ENCODE measurements at regions not wholly inside any gene's neighbourhood (a gene's known extent, or its start where the extent isn't known, plus 50 kb on each side); places are given as distances from the start of the nearest gene placed in this dataset.
"Not testable (repeated sequence)": the region's sequence is repeated elsewhere in the genome, so short reads cannot be mapped to it uniquely, and the experiment has no call there.

DNA sequence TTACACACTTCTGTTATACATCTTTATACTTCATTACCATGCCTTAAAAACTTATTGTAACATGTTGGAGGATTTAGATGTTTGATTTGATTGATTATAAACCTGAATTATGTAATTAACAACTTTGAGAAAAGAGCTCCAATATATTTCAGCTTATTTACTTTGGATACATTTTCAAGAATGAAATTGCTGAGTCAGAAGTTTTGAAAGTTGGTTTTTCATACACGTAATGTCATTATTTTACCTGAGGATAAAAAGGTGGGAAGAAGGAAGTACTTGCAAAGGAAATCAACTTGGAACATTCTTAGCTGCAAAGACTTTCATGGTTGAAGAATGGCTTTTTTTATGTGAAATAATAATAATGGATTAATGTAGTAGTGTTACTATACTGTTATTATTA, 677.2 kb downstream of the FAM181B start:
- DNase-seq (ENCODE audit: low read depth): no peak

DNA sequence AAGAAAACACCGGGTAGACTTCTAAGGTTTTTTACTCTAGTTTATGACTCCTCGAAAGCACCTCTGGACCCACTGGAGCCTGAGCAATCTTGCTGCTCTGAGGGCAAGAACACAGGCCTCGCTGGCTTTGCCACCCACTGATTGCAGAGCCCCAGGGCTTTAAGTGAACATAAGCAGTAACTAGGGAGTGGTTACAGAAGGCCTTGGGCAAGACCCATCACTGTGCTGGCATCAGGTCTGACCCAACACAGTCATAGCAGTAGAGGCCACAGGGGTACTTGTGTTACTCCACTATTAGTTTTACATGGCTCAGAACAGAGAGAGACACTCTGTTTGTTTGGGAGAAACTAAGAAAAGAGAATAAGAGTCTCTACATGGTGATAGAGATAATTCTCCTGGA, 684.5 kb downstream of the FAM181B start:
- DNase-seq (ENCODE audit: low read depth): no peak

DNA sequence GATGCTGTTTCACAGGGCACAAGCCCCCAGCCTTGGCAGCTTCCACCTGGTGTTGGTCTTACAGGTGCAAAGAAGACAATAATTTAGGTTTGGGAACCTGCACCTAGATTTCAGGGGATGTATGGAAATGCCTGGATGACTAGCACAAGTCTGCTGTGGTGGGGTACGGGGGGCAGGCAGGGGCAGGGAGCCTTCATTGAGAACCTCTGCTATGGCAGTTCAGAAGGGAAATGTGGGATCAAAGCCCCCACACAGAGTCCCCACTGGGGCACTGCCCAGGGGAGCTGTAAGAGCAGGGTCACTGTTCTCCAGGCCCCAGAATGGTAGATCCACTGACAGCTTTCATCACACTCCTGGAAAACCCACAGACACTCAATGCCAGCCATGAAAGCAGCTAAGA, 686.5 kb downstream of the FAM181B start:
- DNase-seq (ENCODE audit: low read depth): no peak

DNA sequence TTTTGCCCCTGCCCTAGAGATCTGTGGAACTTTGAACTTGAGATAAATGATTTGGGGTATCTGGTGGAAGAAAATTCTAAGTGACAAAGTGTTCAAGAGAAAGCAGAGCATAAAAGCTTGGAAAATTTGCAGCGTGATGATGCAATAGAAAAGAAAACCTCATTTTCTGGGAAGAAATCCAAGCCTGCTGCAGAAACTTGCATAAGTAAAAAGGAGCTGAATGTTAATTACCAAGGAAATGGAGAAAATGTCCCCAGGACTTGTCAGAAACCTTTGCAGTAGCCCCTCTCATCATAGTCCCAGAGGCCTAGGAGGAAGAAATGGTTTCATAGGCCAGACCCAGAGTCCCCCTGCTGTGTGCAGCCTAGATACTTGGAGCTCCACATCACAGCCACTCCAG, 686.9 kb downstream of the FAM181B start:
- no peak for DNase-seq (ENCODE audit: low read depth)

DNA sequence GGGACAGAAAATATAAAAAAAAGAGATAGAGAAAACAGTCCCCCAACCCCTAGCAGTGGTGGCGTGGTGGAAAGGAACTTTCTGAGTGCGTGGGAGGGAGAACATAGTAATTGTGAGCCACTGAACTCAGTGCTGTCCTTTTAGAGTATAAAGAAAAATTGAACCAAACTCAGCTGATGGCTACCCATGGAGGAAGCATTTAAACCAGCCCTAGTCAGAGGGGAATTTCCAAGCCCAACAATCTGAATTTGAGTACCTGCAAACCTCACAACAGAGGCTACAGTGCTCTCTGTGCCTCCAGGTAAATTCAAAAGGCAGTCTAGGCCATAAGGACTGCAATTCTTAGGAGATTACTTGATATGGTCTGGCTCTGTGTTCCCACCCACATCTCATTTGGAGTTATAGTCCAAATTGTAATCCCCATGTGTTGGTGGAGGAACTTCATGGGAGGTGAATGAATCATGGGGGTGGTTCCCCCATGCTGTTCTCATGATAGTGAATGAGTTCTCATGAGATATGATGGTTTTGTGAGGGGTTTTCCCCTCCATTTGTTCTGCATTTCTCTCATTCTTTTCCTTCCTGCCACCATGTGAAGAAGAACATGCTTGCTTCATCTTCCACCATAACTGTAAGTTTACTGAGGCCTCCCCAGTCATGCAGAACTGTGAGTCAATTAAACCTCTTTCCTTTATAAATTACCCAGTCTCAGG, 687.8 kb downstream of the FAM181B start:
- no peak for DNase-seq (ENCODE audit: low read depth)

DNA sequence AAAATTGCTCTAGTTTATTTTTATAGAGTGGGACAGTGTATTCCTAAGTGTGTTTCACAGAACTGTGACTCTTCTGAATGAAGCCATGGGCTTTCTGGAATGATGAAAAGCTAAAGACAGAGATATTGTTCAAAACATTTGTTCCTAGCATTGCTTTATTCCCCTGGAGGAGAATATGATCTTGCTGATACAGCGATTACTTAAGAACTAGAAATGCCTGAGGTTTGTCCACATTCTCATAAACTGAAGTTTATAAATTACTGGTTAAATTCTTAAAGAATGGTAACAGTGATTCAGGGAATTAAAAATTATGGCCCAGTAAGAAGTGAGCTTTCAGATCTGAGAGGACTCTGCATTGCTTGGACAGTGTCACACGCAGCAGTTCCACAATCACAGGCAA, 690.3 kb downstream of the FAM181B start:
- no peak for DNase-seq (ENCODE audit: low read depth)

DNA sequence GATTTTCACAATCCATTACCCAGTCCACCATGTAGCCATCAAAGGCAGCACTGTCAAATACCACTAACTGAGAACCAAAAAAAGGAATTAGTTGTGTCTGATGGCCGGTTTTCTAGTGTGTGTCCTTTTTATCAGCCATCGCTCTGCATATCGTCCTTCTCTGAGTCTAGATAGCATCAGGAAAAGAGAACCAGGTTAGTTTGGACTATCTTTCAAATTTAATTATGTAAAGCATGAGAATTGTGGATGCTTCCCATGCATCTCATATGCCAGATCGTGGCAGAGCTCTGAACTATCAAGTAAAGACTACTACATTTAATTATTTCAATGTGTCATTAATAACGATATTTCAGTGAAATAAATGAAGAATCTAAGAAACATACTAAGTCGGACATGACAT, 691.9 kb downstream of the FAM181B start:
- DNase-seq (ENCODE audit: low read depth): no peak

DNA sequence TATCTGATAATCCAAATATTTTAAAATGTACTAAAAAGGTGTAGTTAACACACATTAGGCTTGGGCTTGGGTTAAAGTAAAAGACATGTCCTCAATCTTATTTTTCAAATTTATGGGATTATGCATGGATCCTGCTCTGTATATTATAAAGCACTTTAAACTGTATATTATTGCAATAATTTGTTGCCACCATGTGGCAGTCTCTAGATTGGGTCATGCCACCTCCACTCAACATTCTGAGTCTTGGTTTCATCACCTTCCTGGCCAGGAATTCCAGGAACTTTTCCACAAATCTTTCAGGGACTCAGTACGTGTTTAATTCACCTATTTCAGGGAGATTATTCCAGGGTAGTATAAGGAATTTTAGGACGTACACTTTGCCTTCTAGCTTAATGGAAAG, 695.5 kb downstream of the FAM181B start:
- DNase-seq (ENCODE audit: low read depth): no peak

DNA sequence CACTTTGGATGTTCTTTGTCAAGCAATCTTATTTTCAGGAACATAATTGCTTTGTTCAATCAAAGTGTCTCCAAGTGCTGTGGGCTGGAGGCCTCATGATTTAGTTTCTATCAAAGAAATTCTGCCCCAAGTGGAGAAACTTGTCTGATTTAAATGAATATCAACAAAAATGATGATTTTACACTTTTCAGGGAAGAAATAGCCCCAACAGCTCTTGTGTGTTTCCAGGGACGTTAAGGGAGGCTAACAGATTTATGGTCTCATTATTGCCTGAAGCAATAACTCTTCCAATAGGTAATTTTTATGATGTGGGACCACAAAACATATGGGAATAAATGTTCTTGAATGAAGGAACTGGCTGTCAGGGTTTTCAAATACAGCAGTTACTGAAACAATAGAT, 699.1 kb downstream of the FAM181B start:
- no peak for DNase-seq (ENCODE audit: low read depth)

DNA sequence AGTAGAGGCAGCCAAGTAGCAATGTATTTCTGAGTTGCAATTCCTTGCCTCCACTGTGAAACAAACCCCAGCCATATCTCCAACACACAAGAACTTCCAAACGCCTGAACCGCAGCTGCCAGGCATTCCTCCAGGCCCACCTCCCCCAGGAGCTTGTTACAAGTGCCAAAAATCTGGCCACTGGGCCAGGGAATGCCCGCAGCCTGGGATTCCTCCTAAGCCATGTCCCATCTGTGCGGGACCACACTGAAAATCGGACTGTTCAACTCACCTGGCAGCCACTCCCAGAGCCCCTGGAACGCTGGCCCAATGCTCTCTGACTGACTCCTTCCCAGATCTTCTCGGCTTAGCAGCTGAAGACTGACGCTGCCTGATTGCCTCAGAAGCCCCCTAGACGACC, 706.3 kb downstream of the FAM181B start:
- DNase-seq (ENCODE audit: low read depth): not testable (repeated sequence)

DNA sequence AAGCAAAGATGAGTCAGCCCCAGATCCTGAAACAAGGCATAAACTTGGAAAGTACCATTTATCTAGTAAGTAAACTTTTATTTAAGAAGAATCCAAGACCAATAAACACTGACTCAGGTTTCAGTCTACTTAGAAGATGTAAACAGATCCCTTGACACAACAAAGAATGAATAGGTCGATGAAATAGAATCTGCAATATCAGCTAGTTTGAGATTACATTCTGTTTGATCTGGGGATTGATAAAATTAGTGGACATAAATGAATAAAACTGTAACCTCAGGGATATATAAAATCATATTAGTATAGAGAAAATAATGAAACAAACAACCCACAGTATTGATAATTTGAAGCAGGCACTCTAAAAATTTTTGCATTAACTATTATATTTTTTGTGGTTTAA, 708.9 kb downstream of the FAM181B start:
- DNase-seq (ENCODE audit: low read depth): no peak

DNA sequence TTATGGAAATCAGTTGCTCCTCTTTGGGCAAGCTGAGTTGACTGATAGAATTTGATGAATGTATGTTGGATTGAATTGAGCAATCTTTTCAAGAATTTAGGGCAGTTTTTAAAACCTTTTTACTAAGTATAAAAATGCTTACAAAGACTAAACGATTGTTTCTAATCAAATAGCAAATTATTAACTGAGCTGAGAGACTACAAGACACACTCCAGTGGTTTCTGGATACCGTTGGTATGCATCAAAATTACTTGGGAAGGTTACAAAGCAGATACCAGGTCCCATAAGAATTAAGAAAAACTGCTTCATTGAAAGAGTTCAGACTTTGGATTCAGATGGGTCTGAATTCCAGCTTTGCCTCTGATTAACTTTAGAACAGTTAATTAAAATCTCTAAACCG, 721.4 kb downstream of the FAM181B start:
- DNase-seq (ENCODE audit: low read depth): no peak

DNA sequence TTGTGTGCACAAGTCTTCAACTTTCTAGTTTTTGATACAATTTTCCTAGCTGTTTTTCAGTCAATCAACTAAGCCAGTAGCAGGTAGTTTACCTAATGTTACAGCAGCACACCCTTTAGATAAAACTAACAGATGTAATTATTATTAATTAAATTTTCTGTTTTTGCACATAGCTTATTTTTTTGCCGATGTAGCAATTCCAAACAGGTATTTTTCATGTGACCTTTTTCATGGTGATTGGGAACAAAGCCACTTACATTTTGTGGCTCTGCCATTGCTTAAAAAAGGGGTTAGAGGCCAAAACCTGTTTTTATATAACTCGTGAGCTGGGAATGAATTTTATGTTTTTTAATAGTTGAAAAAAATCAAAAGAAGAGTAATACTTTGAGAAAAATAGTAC, 724.5 kb downstream of the FAM181B start:
- DNase-seq (ENCODE audit: low read depth): no peak

DNA sequence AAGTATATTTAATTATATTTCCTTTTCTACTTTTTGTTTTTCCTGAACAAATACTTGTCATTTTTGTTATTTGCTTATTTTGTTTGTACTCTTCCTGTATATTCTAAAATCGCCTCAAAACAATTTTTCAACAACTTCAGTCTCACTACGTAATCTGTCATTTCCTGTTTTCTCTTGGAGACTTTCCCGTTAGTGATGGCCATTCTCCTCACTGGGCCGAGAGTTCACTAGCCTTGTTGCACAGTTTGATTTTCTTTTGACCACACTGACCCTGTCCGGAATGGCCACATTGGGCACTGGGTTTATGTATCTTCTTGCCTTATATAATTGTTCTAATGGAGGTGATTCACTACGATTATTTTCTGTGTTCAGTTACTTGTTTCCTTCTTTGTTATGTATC, 726.1 kb downstream of the FAM181B start:
- DNase-seq (ENCODE audit: low read depth): no peak

DNA sequence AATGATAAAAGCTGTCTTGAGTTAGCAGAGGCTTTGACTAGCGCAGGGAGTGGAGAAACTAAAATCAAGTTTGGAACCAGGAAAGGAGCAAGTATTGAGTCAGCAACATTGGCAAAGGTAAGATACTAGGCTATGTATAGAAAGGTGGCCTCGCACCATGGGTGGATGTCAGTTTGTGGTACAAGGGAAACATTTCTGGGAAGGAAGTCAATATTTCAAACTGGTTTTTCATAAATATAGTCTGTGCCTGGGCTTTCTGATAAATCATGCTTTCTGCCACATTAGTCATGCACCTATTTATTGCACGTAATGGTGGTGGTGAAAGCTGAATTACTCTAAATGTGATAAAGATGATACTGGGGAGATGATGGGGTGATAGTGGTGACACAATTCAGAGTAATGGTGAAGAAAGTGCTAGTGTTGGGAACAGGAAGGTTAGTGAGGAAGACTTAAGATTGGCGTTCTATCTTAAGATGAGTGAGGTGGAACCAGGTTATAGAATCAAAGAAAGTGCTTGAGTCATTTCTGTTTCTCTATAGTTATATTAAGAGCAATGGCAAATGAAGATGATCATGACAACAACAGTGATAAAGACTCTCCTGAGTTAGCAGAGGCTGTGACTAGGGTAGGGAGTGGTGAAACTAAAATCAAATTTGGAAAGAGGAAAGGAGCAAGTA, 729.0 kb downstream of the FAM181B start:
- DNase-seq (ENCODE audit: low read depth): no peak

DNA sequence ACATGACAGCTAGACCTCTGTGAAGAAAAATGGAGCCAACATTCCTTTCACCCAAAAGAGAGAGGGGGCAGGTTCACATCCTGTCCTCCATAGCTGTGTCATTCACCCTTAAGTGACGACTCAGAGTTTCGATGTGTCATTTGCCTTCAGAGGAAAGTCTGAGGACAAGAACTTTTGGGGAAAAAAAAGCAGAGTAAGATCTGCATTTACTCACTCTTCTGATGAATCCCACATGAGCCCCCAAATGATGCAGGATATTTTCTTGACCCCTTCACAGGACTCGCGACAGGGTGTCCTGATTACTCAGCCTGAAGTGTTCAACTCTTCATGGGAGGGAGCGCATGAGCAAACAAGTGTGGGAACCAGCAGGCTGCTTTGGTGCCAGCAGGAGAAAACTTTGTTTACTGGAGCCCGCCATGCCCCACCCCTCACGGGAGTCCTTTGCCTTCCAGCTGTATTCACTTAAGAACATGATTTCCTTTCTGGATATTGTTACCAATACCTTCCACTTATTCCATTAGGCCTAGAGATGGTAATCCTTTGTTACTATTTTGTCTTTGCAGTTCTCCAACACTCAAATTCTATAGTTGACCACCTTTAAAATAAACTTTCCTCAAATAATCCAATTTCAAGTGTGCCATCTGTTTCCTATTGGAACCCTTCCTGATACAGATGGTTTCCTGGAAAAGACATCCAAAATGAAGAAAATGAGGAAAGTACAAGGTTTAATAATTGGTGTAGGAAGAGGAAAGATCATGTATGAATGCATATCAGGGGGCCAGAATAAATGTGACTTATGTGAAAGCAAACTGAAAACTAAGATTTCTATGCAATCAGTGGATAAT, 729.8 kb downstream of the FAM181B start:
- no peak for DNase-seq (ENCODE audit: low read depth)

DNA sequence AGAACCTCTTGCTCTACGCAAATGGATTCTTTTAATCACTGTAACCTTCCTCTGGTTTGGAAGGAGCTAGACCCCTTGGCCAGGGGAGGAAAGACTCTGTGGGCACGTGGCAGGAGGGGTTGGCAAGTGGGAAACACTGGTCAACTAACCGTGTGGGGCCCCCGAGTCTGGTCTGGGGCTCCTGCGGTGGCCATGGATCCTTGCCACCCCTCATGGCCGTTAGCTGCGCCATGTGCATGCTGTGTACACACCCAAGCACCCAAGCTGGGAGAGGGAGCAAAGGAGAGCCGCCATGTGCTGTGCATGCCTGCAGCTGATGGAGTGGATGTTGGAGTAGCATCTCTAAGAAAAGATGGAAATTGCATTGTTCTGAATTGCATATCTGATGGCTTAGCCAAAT, 730.6 kb downstream of the FAM181B start:
- no peak for DNase-seq (ENCODE audit: low read depth)

DNA sequence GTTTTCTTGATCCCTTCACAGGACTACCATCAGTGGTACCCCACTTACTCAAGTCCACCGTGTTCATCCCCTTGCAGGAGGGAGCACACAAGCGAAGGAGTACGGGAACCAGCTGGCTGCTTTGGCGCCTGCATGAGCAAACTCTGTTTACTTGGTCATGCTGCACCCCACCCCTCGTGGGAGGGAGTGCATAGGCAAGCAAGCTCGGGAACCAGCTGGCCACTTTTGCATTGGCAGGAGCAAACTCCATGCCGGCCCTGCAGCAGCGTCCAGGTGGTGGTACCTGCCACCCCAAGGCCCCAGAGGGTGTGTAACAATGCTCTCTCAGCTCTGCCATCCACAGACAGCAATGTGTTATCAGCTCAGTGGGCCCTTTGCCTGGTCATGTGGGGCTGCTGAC, 737.8 kb downstream of the FAM181B start:
- DNase-seq (ENCODE audit: low read depth): no peak

DNA sequence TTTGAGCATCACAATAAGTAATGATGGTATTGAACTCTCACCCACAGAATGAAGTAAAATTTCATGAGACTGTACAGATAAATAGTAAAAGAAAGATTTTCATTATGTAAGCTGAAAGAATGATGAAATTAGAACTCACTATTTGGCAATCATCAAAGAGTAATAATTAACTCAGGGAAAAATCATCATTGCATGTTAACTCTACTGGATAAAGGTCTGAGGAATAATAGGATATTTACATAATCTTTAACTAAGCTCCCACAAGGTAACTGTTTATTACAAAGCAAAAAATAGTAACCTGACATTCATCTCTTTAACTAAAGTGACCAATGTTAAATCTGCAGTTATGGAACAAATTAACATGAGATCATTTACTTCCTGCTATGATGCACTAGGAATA, 739.9 kb downstream of the FAM181B start:
- no peak for DNase-seq (ENCODE audit: low read depth)

DNA sequence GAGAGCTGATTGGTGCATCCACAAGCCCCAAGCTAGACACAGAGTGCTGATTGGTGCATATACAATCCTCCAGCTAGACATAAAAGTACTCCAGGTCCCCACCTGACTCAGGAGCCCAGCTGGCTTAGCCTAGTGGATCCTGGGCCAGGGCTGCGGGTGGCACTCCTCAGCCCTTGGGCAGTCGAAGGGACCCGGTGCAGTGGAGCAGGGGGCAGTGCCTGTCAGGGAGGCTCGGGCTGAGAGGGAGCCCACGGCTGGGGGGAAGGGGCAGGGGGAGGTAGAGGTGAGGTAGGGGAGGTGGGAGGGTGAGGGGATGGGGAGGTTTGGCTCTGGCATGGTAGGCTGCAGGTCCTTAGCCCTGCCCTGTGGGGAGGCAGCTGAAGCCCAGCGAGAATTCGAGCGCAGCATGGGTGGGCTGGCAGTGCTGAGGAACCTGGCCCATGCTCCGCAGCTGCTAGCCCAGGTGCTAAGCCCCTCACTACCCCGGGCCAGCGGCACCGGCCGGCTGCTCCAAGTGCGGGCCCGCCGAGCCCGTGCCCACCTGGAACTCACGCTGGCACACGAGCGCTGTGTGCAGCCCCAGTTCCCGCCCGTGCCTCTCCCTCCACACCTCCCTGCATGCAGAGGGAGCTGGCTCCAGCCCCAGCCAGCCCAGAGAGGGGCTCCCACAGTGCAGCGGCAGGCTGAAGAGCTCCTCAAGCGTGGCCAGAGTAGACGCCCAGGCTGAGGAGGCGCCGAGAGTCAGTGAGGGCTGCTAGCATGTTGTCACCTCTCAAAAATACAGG, 742.8 kb downstream of the FAM181B start:
- DNase-seq (ENCODE audit: low read depth): no peak

DNA sequence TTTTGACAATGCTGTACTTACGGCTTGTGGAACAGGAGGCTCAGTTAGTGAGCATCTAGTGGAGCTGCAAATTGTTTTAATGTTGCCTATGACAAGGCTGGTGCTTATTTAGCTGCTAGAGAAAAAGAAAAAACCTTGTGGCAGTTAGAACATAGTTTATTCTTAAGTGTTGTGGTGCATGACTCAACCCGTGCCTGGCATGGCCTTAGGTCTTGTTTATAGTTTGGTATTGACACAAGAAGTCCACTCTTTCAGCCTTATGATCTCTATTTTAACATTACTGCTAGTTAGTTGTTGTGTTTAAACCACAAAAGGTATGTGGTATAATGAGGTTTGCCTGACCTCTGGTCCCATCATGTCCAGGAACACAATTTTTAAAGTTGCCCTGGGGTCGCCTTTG, 744.6 kb downstream of the FAM181B start:
- no peak for DNase-seq (ENCODE audit: low read depth)

DNA sequence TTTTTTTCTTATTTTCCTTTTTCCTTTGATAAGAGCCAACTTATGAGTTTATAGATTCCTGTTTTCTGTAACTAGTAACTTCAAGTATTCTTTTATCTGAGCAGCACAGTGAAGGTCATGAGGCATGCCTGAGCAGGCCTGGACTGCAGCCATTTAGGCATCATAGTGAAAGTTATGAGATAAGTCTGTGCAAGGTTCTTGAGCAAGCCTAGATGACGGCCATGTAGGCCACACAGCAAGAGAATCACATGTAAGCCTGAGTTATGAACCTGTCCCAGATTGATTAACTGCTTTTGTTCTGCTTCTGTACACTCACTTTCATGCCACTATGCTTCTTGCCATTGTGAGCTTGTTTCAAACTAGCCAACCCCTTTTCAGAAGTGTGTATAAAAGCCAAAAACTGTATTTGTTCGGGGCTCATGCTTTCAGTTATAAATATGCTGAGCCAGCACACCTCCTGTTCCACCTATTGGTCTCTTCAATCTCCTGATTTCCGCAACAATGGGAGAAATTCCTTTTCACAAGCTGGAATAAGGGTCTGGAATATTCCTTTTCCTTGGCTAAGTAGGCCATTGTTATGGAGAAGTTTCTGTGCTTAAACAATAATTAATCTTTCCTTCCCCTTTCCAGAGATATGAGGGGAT, 745.7 kb downstream of the FAM181B start:
- peak; percentile 13 for DNase-seq (ENCODE audit: low read depth)

All from amniotic epithelial cell (primary cell).